NCI-H748 (cell line): ENCODE measurements at regions not wholly inside any gene's neighbourhood (a gene's known extent, or its start where the extent isn't known, plus 50 kb on each side); places are given as distances from the start of the nearest gene placed in this dataset.

Experiments
- DNase-seq: peaks from one replicate; lab custom pipeline; 2025; ENCODE audit not compliant: unreplicated experiment; lab: John Stamatoyannopoulos, UW

GRCh38 chr6:96460052-96460700, 61.4 kb upstream of the UFL1 start:
- peak; percentile 81 for DNase-seq

GRCh38 chr6:96465321-96465903, 56.2 kb upstream of the UFL1 start:
- no peak for DNase-seq

- DNase-seq: no peak
Measured at GRCh38 chr6:96466147-96466863, 55.3 kb upstream of the UFL1 start.

- DNase-seq: no peak
Measured at GRCh38 chr6:96467814-96468213, 53.8 kb upstream of the UFL1 start.

GRCh38 chr6:96468281-96468680, 53.3 kb upstream of the UFL1 start:
- DNase-seq: no peak

- DNase-seq: peak; percentile 48
Measured at GRCh38 chr6:96468681-96469224, 52.9 kb upstream of the UFL1 start.

GRCh38 chr6:96469312-96469711, 52.3 kb upstream of the UFL1 start:
- no peak for DNase-seq

- DNase-seq: no peak
Measured at GRCh38 chr6:96470296-96470695, 51.3 kb upstream of the UFL1 start.
